ENCODE measurements at regions not wholly inside any gene's neighbourhood (a gene's known extent, or its start where the extent isn't known, plus 50 kb on each side); places are given as distances from the start of the nearest gene placed in this dataset.

DNA sequence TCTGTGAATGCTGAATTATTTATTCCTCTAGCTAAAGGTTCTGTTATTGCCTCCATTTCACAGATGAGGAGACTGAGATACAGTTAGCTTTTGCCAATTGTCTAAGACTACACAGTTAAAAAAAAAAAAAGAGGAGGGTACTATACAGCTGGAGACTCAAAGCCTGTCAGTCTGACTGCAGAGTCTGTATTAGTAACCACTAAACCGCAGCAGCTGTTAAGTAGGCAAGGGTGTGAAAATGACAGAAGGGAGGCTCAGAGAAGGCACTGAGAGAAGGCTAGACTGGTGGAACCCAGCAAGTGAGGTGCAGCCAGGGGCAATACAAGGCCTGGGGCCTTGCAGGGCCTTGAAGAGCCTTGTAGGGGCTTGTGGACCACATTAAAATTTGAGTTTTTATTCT lies 181.2 kb downstream of the CSNK2A3 start:
- no TSS peak for BruUV-seq (replicated peaks)
- CTCF ChIA-PET, result interaction anchor here (1.3 to 3.2 kb wide), 2 partner anchors 15 to 134 kb away, joined by 4 to 19 read pairs; no protein-coding TSS in a partner anchor
- TF ChIP-seq JUNB (IDR thresholded peaks at IDR 0.05) (no peak), BMI1 (IDR thresholded peaks at IDR 0.05; ENCODE audit: borderline replicate concordance) (no peak), ASH2L (IDR thresholded peaks at IDR 0.05; ENCODE audit: borderline replicate concordance, low read depth) (no peak), EZH2 (IDR thresholded peaks at IDR 0.05; ENCODE audit: borderline replicate concordance, control insufficient read depth, low read depth, low read length) (no peak), SREBF1 (IDR thresholded peaks at IDR 0.05; ENCODE audit: low read length) (no peak), ZSCAN29 (IDR thresholded peaks at IDR 0.05) (no peak), NFXL1 (IDR thresholded peaks at IDR 0.05; ENCODE audit: borderline replicate concordance) (no peak), RAD21 (IDR thresholded peaks at IDR 0.05; ENCODE audit: insufficient read depth, low read depth, low read length) (no peak), ZNF24 (IDR thresholded peaks at IDR 0.05) (no peak), KDM1A (IDR thresholded peaks at IDR 0.05; ENCODE audit: borderline replicate concordance) (no peak), RFX5 (IDR thresholded peaks at IDR 0.05; ENCODE audit: low read depth, low read length) (no peak), CEBPB (IDR thresholded peaks at IDR 0.05; ENCODE audit: borderline replicate concordance in 1 of 2, low read depth in 2 of 2, low read length in 2 of 2) (no peak), SIN3A (IDR thresholded peaks at IDR 0.05; ENCODE audit: low read depth, low read length) (no peak), CBX5 (IDR thresholded peaks at IDR 0.05; ENCODE audit: low read depth) (no peak), EED (IDR thresholded peaks at IDR 0.05; ENCODE audit: low read depth) (0 out of 2 replicates have a peak, but pooled peaks have one; percentile 36), CHD2 (IDR thresholded peaks at IDR 0.05; ENCODE audit: borderline replicate concordance, low read depth, low read length) (no peak), TARDBP (IDR thresholded peaks at IDR 0.05; ENCODE audit: borderline replicate concordance) (no peak), LARP7 (IDR thresholded peaks at IDR 0.05) (no peak), EP300 (IDR thresholded peaks at IDR 0.05; ENCODE audit: borderline replicate concordance in 1 of 2, control insufficient read depth in 1 of 2, low read depth in 2 of 2, low read length in 2 of 2) (0 out of 4 replicates have a peak, but pooled peaks of 1 of the 2 experiments have one; percentile 16), ZNF207 (IDR thresholded peaks at IDR 0.05; ENCODE audit: borderline replicate concordance) (no peak)
- TF ChIP-seq, protein P1, sequence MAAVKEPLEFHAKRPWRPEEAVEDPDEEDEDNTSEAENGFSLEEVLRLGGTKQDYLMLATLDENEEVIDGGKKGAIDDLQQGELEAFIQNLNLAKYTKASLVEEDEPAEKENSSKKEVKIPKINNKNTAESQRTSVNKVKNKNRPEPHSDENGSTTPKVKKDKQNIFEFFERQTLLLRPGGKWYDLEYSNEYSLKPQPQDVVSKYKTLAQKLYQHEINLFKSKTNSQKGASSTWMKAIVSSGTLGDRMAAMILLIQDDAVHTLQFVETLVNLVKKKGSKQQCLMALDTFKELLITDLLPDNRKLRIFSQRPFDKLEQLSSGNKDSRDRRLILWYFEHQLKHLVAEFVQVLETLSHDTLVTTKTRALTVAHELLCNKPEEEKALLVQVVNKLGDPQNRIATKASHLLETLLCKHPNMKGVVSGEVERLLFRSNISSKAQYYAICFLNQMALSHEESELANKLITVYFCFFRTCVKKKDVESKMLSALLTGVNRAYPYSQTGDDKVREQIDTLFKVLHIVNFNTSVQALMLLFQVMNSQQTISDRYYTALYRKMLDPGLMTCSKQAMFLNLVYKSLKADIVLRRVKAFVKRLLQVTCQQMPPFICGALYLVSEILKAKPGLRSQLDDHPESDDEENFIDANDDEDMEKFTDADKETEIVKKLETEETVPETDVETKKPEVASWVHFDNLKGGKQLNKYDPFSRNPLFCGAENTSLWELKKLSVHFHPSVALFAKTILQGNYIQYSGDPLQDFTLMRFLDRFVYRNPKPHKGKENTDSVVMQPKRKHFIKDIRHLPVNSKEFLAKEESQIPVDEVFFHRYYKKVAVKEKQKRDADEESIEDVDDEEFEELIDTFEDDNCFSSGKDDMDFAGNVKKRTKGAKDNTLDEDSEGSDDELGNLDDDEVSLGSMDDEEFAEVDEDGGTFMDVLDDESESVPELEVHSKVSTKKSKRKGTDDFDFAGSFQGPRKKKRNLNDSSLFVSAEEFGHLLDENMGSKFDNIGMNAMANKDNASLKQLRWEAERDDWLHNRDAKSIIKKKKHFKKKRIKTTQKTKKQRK (IDR thresholded peaks at IDR 0.05; ENCODE audit: low read depth, low read length), result no peak
- TF ChIP-seq, protein P2, sequence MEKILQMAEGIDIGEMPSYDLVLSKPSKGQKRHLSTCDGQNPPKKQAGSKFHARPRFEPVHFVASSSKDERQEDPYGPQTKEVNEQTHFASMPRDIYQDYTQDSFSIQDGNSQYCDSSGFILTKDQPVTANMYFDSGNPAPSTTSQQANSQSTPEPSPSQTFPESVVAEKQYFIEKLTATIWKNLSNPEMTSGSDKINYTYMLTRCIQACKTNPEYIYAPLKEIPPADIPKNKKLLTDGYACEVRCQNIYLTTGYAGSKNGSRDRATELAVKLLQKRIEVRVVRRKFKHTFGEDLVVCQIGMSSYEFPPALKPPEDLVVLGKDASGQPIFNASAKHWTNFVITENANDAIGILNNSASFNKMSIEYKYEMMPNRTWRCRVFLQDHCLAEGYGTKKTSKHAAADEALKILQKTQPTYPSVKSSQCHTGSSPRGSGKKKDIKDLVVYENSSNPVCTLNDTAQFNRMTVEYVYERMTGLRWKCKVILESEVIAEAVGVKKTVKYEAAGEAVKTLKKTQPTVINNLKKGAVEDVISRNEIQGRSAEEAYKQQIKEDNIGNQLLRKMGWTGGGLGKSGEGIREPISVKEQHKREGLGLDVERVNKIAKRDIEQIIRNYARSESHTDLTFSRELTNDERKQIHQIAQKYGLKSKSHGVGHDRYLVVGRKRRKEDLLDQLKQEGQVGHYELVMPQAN (conservative IDR thresholded peaks at IDR 0.05), result no peak

More for the DNA sequence above, 181.2 kb downstream of the CSNK2A3 start:
- ChIA-PET POLR2A (interaction anchor here (1.1 kb wide), 1 partner anchor 79 kb away, joined by 3 read pairs; no protein-coding TSS in a partner anchor), RAD21 (ENCODE audit: unreplicated experiment) (interaction anchor here (0.7 to 1.6 kb wide), 2 partner anchors 14 to 92 kb away, joined by 3 read pairs; no protein-coding TSS in a partner anchor), SMC1A (ENCODE audit: uncharacterized antibody, unreplicated experiment) (interaction anchor here (1.2 to 1.5 kb wide), 2 partner anchors 9 to 33 kb away, joined by 3 read pairs; no protein-coding TSS in a partner anchor)
- no peaks in the 10 kb centered on the region for H3K79me2 ChIP-seq (ENCODE audit: control insufficient read depth, insufficient read depth, low read length)
- DNase-seq (ENCODE audit: low read depth, low spot score) (peak; percentile 61), FAIRE-seq (peak; percentile 77), ATAC-seq (peak; percentile 95)
- H2AFZ ChIP-seq (ENCODE audit: control insufficient read depth, low read depth, low read length), result no peak overlapping the region
- H3K9ac ChIP-seq (ENCODE audit: control insufficient read depth, insufficient read depth, low read length), result no peak overlapping the region
- H3K9me3 ChIP-seq (replicated peaks; ENCODE audit: control insufficient read depth, insufficient read depth, low read length), result no peaks in the 10 kb centered on the region
- no peak overlapping the region for H3K4me2 ChIP-seq (ENCODE audit: control insufficient read depth, insufficient read depth)
- peaks cover 33% of the 10 kb centered on the region for H3K4me1 ChIP-seq (ENCODE audit: control insufficient read depth, insufficient read depth, low read length)
- H3K27ac ChIP-seq (ENCODE audit: control insufficient read depth, insufficient read depth), result peak overlapping the region; percentile 39; the same call in 1 of the 2 replicates
- H3K4me3 ChIP-seq, result no peak overlapping the region
- 8% methylated on average over 1 of the region's 1 CpG for WGBS (ENCODE audit: insufficient coverage, insufficient replicate concordance, low lambda C conversion rate, missing lambda C conversion rate)
- H3K27me3 ChIP-seq (replicated peaks in 1 of 2; ENCODE audit: control insufficient read depth in 2 of 2, insufficient read depth in 2 of 2, low read length in 1 of 2), result no peaks in the 10 kb centered on the region
- intact Hi-C loops (cut with micrococcal nuclease; ENCODE audit: unreplicated experiment) (no loop called here), in situ Hi-C loops (cut with MboI) (no loop called here)
- H3K36me3 ChIP-seq (ENCODE audit: control insufficient read depth in 2 of 2, insufficient read depth in 2 of 2, low read length in 1 of 2), result no peaks in the 10 kb centered on the region
- H4K20me1 ChIP-seq (ENCODE audit: control insufficient read depth, insufficient read depth), result no peaks in the 10 kb centered on the region
